ENCODE measurements at regions not wholly inside any gene's neighbourhood (a gene's known extent, or its start where the extent isn't known, plus 50 kb on each side); places are given as distances from the start of the nearest gene placed in this dataset.
"Not testable (repeated sequence)": the region's sequence is repeated elsewhere in the genome, so short reads cannot be mapped to it uniquely, and the experiment has no call there.

GRCh38 chr7:112962815-112963214, 123.8 kb downstream of the GPR85 start:
- no peak overlapping the region for H3K4me3 ChIP-seq (replicated peaks; ENCODE audit: low read depth, low read length)
- DNase-seq (ENCODE audit: extremely low read depth, low read depth), result no peak
- no peak for TF ChIP-seq CTCF (IDR thresholded peaks at IDR 0.05; ENCODE audit: low read depth, low read length, missing control alignments)

DNA sequence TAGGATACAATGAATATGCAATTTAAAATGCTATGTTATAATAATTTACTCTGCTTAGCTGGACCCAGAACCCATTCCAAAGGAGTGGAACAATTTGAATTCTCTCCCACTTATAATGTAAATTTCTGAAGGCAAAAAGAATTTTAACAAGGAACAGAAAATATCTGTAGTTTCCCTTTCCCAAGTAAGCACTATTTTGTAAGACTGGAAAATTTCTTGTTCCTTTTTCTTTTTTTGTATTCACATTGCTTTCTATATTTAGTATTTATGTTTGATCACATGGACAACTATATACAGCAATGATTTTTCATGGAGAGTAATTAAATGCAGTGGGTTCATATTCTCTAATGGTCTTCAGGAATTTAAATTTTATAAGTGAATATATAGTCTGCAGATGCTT, 127.4 kb downstream of the GPR85 start:
- no peak for DNase-seq (ENCODE audit: extremely low read depth, low read depth)
- TF ChIP-seq CTCF (IDR thresholded peaks at IDR 0.05; ENCODE audit: low read depth, low read length, missing control alignments), result no peak
- no peak overlapping the region for H3K4me3 ChIP-seq (replicated peaks; ENCODE audit: low read depth, low read length)

- DNase-seq (ENCODE audit: extremely low read depth, low read depth), result no peak
- TF ChIP-seq CTCF (IDR thresholded peaks at IDR 0.05; ENCODE audit: low read depth, low read length, missing control alignments), result no peak
Observed at GRCh38 chr7:112958775-112959174, 127.9 kb downstream of the GPR85 start.

GRCh38 chr7:112957901-112958300, 128.7 kb downstream of the GPR85 start:
- H3K4me3 ChIP-seq (replicated peaks; ENCODE audit: low read depth, low read length), result no peak overlapping the region
- no peak for TF ChIP-seq CTCF (IDR thresholded peaks at IDR 0.05; ENCODE audit: low read depth, low read length, missing control alignments)
- DNase-seq (ENCODE audit: extremely low read depth, low read depth), result no peak

More at GRCh38 chr7:112958775-112959174, 127.9 kb downstream of the GPR85 start:
- H3K4me3 ChIP-seq (replicated peaks; ENCODE audit: low read depth, low read length), result no peak overlapping the region

DNA sequence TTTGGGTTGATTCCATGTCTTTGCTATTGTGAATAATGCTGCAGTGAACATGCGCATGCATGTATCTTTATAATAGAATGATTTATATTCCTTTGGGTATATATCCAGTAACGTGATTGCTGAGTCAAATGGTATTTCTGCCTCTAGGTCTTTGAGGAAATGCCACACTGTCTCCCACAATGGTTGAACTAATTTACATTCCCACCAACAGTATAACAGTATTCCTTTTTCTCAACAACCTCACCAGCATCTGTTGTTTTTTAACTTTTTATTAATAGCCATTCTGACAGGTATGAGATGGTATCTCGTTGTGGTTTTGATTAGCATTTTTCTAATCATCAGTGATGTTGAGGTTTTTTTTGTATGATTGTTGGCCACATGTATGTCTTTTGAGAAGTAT, 133.6 kb downstream of the GPR85 start:
- DNase-seq (ENCODE audit: extremely low read depth, low read depth); H3K4me3 ChIP-seq (replicated peaks; ENCODE audit: low read depth, low read length): not testable (repeated sequence)

DNA sequence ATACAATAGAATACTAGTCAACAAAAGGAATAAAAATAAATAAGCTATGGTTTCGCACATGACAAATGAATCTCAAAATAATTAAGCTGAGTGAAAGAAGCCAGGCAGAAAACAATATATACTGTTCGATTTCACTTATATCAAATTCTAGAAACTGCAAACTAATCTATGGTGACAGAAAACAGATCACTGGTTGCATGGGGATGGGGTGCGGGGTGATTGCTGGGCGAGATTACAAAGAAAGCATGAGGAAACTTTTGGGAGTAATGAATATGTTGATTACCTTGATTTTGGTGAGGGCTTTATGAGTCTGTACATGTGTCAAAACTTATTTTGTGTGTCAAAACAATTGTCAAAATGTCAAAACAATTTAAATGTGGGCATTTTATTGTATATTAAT, 135.6 kb downstream of the GPR85 start:
- H3K4me3 ChIP-seq (replicated peaks; ENCODE audit: low read depth, low read length), result no peak overlapping the region
- no peak for DNase-seq (ENCODE audit: extremely low read depth, low read depth)
- no peak for TF ChIP-seq CTCF (IDR thresholded peaks at IDR 0.05; ENCODE audit: low read depth, low read length, missing control alignments)

DNA sequence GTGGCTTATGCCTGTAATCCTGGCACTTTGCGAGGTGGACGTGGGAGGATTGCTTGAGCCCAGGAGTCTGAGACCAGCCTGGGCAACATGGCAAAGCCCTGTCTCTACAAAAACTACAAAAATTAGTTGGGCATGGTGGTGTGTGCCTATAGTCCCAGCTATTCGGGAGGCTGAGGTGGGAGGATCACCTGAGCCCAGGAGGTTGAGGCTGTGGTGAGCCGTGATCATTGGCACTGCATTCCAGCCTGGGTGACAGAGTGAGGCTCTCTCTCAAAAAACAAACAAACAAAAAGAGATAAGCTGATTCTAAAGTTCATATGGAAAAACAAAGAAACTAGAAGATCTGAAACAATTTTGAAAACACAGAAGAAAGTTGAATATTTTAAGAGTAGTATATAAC, 136.9 kb downstream of the GPR85 start:
- H3K4me3 ChIP-seq (replicated peaks; ENCODE audit: low read depth, low read length); DNase-seq (ENCODE audit: extremely low read depth, low read depth): not testable (repeated sequence)

DNA sequence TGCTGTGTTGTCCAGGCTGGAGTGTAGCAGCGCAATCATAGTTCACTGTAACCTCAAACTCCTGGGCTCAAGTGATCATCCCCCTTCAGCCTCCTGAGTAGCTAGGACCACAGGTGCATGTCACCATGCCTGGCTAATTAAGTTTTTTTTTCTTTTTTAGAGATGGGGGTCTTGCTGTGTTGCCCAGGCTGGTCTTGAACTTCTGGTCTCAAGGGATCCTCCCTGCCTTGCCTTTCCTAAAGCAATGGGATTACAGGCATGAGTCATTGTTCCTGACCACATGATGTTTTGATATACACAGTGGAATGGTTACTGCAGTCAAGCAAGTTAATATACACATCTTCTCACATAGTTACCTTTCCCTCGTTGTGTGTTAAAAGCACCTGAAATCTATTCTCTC, 140.3 kb downstream of the GPR85 start:
- no peak overlapping the region for H3K4me3 ChIP-seq (replicated peaks; ENCODE audit: low read depth, low read length)
- no peak for DNase-seq (ENCODE audit: extremely low read depth, low read depth)
- TF ChIP-seq CTCF (IDR thresholded peaks at IDR 0.05; ENCODE audit: low read depth, low read length, missing control alignments), result no peak
